SK-N-SH (cell line): ENCODE measurements at regions not wholly inside any gene's neighbourhood (a gene's known extent, or its start where the extent isn't known, plus 50 kb on each side); places are given as distances from the start of the nearest gene placed in this dataset.

Experiments
- CTCF ChIA-PET: fragments of 300-600, 350-600 bp; formaldehyde crosslinking; extraction: SDS; loops from one replicate; lab custom pipeline; 2021; lab: Yijun Ruan, JAX
- POLR2A ChIA-PET: fragments of 350-600 bp; sonication (Branson Sonifier 250); formaldehyde crosslinking; extraction: SDS; loops from one replicate; lab custom pipeline; 2020; ENCODE audit warnings: antibody characterized with exemption, inconsistent platforms; lab: Yijun Ruan, JAX
- DNase-seq: peaks from one replicate; pipeline ENCODE4 v3.0.0; 2012
- H2AFZ ChIP-seq: fragments of 200-600 bp; sonication (generic); 2 replicates; pipeline ENCODE4 v1.8.1; 2016; ENCODE audit warnings: antibody characterized with exemption, mild to moderate bottlenecking, low read depth
- H3F3A ChIP-seq: fragments of 200-600 bp; sonication (generic); replicated peaks from 2 replicates; pipeline ENCODE3; 2016; ENCODE audit warnings: antibody characterized with exemption, mild to moderate bottlenecking; ENCODE audit not compliant: insufficient read depth
- H3K27ac ChIP-seq, 2 experiments: fragments of 200-500 bp in 1 of 2; fragments of 200-600 bp in 1 of 2; sonication (Bioruptor generic) in 1 of 2; sonication (generic), shearing (Covaris generic) in 1 of 2; 2 replicates each; pipeline versions ENCODE4 v1.5.1 to v1.6.1; 2014 to 2016; ENCODE audit warnings: low read depth in 2 of 2, inconsistent platforms in 1 of 2, low read length in 1 of 2, mild to moderate bottlenecking in 1 of 2, mixed read lengths in 1 of 2
- H3K27me3 ChIP-seq: fragments of 200-600 bp; sonication (generic), shearing (Covaris generic); 2 replicates; pipeline ENCODE4 v1.6.1; 2016; ENCODE audit warnings: mixed run types; ENCODE audit not compliant: insufficient read depth
- H3K36me3 ChIP-seq, 2 experiments: fragments of 200-500 bp in 1 of 2; fragments of 200-600 bp in 1 of 2; sonication (Bioruptor generic) in 1 of 2; sonication (generic) in 1 of 2; replicated peaks in 1 of 2; 2 replicates each; pipeline versions ENCODE3 to v1.5.1; 2014 to 2016; ENCODE audit warnings: low read length in 1 of 2, mild to moderate bottlenecking in 1 of 2; ENCODE audit not compliant: insufficient read depth in 2 of 2, control insufficient read depth in 1 of 2
- H3K4me1 ChIP-seq, 2 experiments: fragments of 200-500 bp in 1 of 2; fragments of 200-600 bp in 1 of 2; sonication (Bioruptor generic) in 1 of 2; sonication (generic), shearing (Covaris generic) in 1 of 2; 2 replicates each; pipeline versions ENCODE4 v1.5.1 to v1.6.1; 2014 to 2016; ENCODE audit warnings: low read depth in 1 of 2, low read length in 1 of 2, mixed run types in 1 of 2; ENCODE audit not compliant: insufficient read depth in 2 of 2, control insufficient read depth in 1 of 2
- H3K4me2 ChIP-seq: fragments of 200-600 bp; sonication (generic), shearing (Covaris generic); 2 replicates; pipeline ENCODE4 v1.6.1; 2017; ENCODE audit warnings: mixed run types
- H3K4me3 ChIP-seq, 2 experiments: fragments of 200-500 bp in 1 of 2; fragments of 200-600 bp in 1 of 2; sonication (Bioruptor generic) in 1 of 2; sonication (generic), shearing (Covaris generic) in 1 of 2; 2 replicates each; pipeline versions ENCODE4 v1.5.1 to v1.8.1; 2014 to 2016; ENCODE audit warnings: low read depth in 2 of 2, inconsistent platforms in 1 of 2, low read length in 1 of 2, mild to moderate bottlenecking in 1 of 2, mixed read lengths in 1 of 2, moderate library complexity in 1 of 2
- H3K79me2 ChIP-seq: fragments of 200-600 bp; sonication (generic); 2 replicates; pipeline ENCODE4 v1.8.1; 2017; ENCODE audit warnings: mild to moderate bottlenecking; ENCODE audit not compliant: insufficient read depth
- H3K9ac ChIP-seq: fragments of 200-600 bp; sonication (generic); 2 replicates; pipeline ENCODE4 v1.6.1; 2017; ENCODE audit warnings: mixed run types
- H3K9me2 ChIP-seq: fragments of 200-600 bp; sonication (generic); 2 replicates; pipeline ENCODE4 v1.6.1; 2017; ENCODE audit warnings: mixed run types
- H3K9me3 ChIP-seq: fragments of 200-600 bp; sonication (generic); 2 replicates; pipeline ENCODE4 v1.6.1; 2017; ENCODE audit warnings: mixed run types, mild to moderate bottlenecking, moderate library complexity
- H4K20me1 ChIP-seq: fragments of 200-600 bp; sonication (generic); 2 replicates; pipeline ENCODE4 v1.6.1; 2017; ENCODE audit warnings: mild to moderate bottlenecking, mixed run types; ENCODE audit not compliant: insufficient read depth
- CTCF ChIP-seq: fragments of 200-600 bp; sonication (generic); IDR thresholded peaks from 2 replicates; pipeline ENCODE4 v1.6.1; 2017; ENCODE audit warnings: antibody characterized with exemption, mild to moderate bottlenecking, moderate library complexity
- ELF1 ChIP-seq: IDR thresholded peaks from 2 replicates; pipeline ENCODE4 v1.4.0; 2012
- EP300 ChIP-seq, 2 experiments: IDR thresholded peaks; 2 replicates each; pipeline versions ENCODE4 v1.4.0 to v1.6.1; 2012; ENCODE audit warnings: borderline replicate concordance in 1 of 2, low read depth in 1 of 2, low read length in 1 of 2
- EZH2phosphoT487 ChIP-seq: fragments of 200-600 bp; sonication (generic); IDR thresholded peaks from 2 replicates; pipeline ENCODE4 v1.6.1; 2017; ENCODE audit warnings: low read depth, mixed run types, mild to moderate bottlenecking, antibody characterized with exemption, moderate library complexity, borderline replicate concordance
- FOSL2 ChIP-seq: IDR thresholded peaks from 2 replicates; pipeline ENCODE4 v1.4.0; 2012; ENCODE audit warnings: low read depth, mild to moderate bottlenecking, moderate library complexity, borderline replicate concordance
- FOXJ3 ChIP-seq: sonication (generic); formaldehyde crosslinking; IDR thresholded peaks from 2 replicates; pipeline ENCODE4 v1.5.1; 2020; ENCODE audit warnings: mild to moderate bottlenecking, missing genetic modification reagents
- IRF3 ChIP-seq: fragments of 150-350 bp; IDR thresholded peaks from 2 replicates; pipeline ENCODE4 v1.6.1; 2016; ENCODE audit warnings: mild to moderate bottlenecking, low read depth, low read length
- JUND ChIP-seq: IDR thresholded peaks from 2 replicates; pipeline ENCODE4 v1.4.0; 2012
- MEF2A ChIP-seq: IDR thresholded peaks from 2 replicates; pipeline ENCODE4 v1.4.0; 2012; ENCODE audit warnings: low read depth, borderline replicate concordance
- NFIC ChIP-seq: IDR thresholded peaks from 2 replicates; pipeline ENCODE4 v1.4.0; 2012; ENCODE audit warnings: borderline replicate concordance
- NRF1 ChIP-seq: IDR thresholded peaks from 2 replicates; pipeline ENCODE4 v1.6.1; 2012; ENCODE audit warnings: low read depth, mild to moderate bottlenecking, low read length
- POLR2AphosphoS5 ChIP-seq: IDR thresholded peaks from 2 replicates; pipeline ENCODE4 v1.6.1; 2012; ENCODE audit warnings: low read depth, low read length
- RCOR1 ChIP-seq: fragments of 150-350 bp; IDR thresholded peaks from 2 replicates; pipeline ENCODE4 v1.6.1; 2017; ENCODE audit warnings: antibody characterized with exemption, low read length
- RXRA ChIP-seq: IDR thresholded peaks from 2 replicates; pipeline ENCODE4 v1.4.0; 2012; ENCODE audit warnings: low read depth, mild to moderate bottlenecking, borderline replicate concordance
- SIN3A ChIP-seq: IDR thresholded peaks from 2 replicates; pipeline ENCODE4 v1.6.1; 2012; ENCODE audit warnings: low read depth, mild to moderate bottlenecking, low read length, moderate library complexity, borderline replicate concordance
- SMC3 ChIP-seq: IDR thresholded peaks from 2 replicates; pipeline ENCODE4 v1.6.1; 2012; ENCODE audit warnings: low read depth, low read length, improper control_type of control experiment
- TAF1 ChIP-seq: IDR thresholded peaks from 2 replicates; pipeline ENCODE4 v1.6.1; 2012; ENCODE audit warnings: low read depth, mild to moderate bottlenecking, low read length, moderate library complexity, borderline replicate concordance
- TCF12 ChIP-seq: IDR thresholded peaks from 2 replicates; pipeline ENCODE4 v1.4.0; 2012
- TEAD4 ChIP-seq: IDR thresholded peaks from 2 replicates; pipeline ENCODE4 v1.4.0; 2012; ENCODE audit warnings: mild to moderate bottlenecking, borderline replicate concordance; ENCODE audit not compliant: insufficient read depth
- USF2 ChIP-seq: fragments of 150-350 bp; IDR thresholded peaks from 2 replicates; pipeline ENCODE4 v1.6.1; 2017; ENCODE audit warnings: antibody characterized with exemption, low read length, low read depth, borderline replicate concordance
- YY1 ChIP-seq: IDR thresholded peaks from 2 replicates; pipeline ENCODE4 v1.4.0; 2012; ENCODE audit warnings: low read depth, mild to moderate bottlenecking
- ZBTB33 ChIP-seq: IDR thresholded peaks from 2 replicates; pipeline ENCODE4 v1.4.0; 2012; ENCODE audit warnings: low read depth, borderline replicate concordance
- WGBS: methylation state at CpG from one replicate; pipeline ENCODE4 v1.1.6; 2017; ENCODE audit warnings: low lambda C conversion rate; 5-methylcytosine and 5-hydroxymethylcytosine counted together

GRCh38 chr20:39298121-39298520 lies 336.0 kb downstream of the DHX35 start:
- no peak overlapping the region for H3K4me2 ChIP-seq
- no peak overlapping the region for H2AFZ ChIP-seq
- H3K79me2 ChIP-seq, result no peaks in the 10 kb centered on the region
- no peaks in the 10 kb centered on the region; a peak in 1 of 4 replicates for H3K4me1 ChIP-seq
- H3K9ac ChIP-seq, result no peak overlapping the region
- POLR2A ChIA-PET, result no interaction called here
- H3K36me3 ChIP-seq, result no peaks in the 10 kb centered on the region
- DNase-seq, result no peak
- H3K27me3 ChIP-seq, result no peaks in the 10 kb centered on the region
- no peaks in the 10 kb centered on the region for H4K20me1 ChIP-seq
- no peak overlapping the region for H3K27ac ChIP-seq
- TF ChIP-seq YY1 (no peak), FOXJ3 (CRISPR knock-in tag) (no peak), USF2 (no peak), RCOR1 (no peak), ELF1 (no peak), MEF2A (no peak), RXRA (no peak)
- no peak overlapping the region for H3K4me3 ChIP-seq
- no peaks in the 10 kb centered on the region for H3K9me2 ChIP-seq
- WGBS, result 71% methylated on average over 14 of the region's 14 CpGs
- no peaks in the 10 kb centered on the region for H3K9me3 ChIP-seq
- CTCF ChIA-PET, result interaction anchor here (0.5 to 1.2 kb wide), 2 partner anchors 24 to 1648 kb away, joined by 3 read pairs; no protein-coding TSS in a partner anchor
- H3F3A ChIP-seq, result no peaks in the 10 kb centered on the region

- no peak for DNase-seq
- Histone ChIP-seq H3K36me3 (no peaks in the 10 kb centered on the region), H3F3A (no peaks in the 10 kb centered on the region), H3K79me2 (no peaks in the 10 kb centered on the region), H3K4me1 (no peaks in the 10 kb centered on the region; a peak in 1 of 4 replicates), H3K27me3 (no peaks in the 10 kb centered on the region), H2AFZ (no peak overlapping the region), H3K9me2 (no peaks in the 10 kb centered on the region), H3K27ac (no peak overlapping the region), H3K4me2 (no peak overlapping the region), H3K9me3 (no peaks in the 10 kb centered on the region), H3K9ac (no peak overlapping the region), H3K4me3 (no peak overlapping the region), H4K20me1 (no peaks in the 10 kb centered on the region)
- ChIA-PET CTCF (no interaction called here), POLR2A (no interaction called here)
- WGBS, result 25% methylated on average over 3 of the region's 4 CpGs
- TF ChIP-seq SMC3 (no peak), TEAD4 (no peak), NRF1 (no peak), FOXJ3 (CRISPR knock-in tag) (no peak), RCOR1 (no peak), TAF1 (no peak), FOSL2 (no peak), JUND (no peak), TCF12 (no peak), POLR2AphosphoS5 (no peak), SIN3A (no peak), ELF1 (no peak), IRF3 (no peak), YY1 (no peak), RXRA (no peak), ZBTB33 (no peak), NFIC (no peak), CTCF (no peak), EP300 (IDR thresholded peaks at IDR 0.05; ENCODE audit: borderline replicate concordance in 1 of 2, low read depth in 1 of 2, low read length in 1 of 2) (no peak), EZH2phosphoT487 (no peak)
Measured at GRCh38 chr20:39295301-39295700, 333.2 kb downstream of the DHX35 start.
